K562 (cell line): ENCODE measurements at regions not wholly inside any gene's neighbourhood (a gene's known extent, or its start where the extent isn't known, plus 50 kb on each side); places are given as distances from the start of the nearest gene placed in this dataset.

Source experiments
- CBFB ChIP-seq: sonication (generic); formaldehyde crosslinking; IDR thresholded peaks from 2 replicates; pipeline ENCODE4 v1.4.0; 2020; ENCODE audit warnings: mild to moderate bottlenecking, missing genetic modification reagents
- CBX2 ChIP-seq: fragments of 200-600 bp; sonication (generic); IDR thresholded peaks from one replicate; pipeline ENCODE4 v1.6.1; 2012; ENCODE audit warnings: mild to moderate bottlenecking, low read length, inconsistent platforms; ENCODE audit not compliant: insufficient read depth, poor library complexity, severe bottlenecking
- FIP1L1 ChIP-seq: fragments of 200-400 bp; formaldehyde crosslinking; IDR thresholded peaks from 2 replicates; pipeline ENCODE4 v1.6.1; 2018; ENCODE audit warnings: mild to moderate bottlenecking, low read depth, low read length; ENCODE audit not compliant: poor library complexity, severe bottlenecking
- GTF2F1 ChIP-seq: IDR thresholded peaks from 2 replicates; pipeline ENCODE4 v1.6.1; 2011; ENCODE audit warnings: low read depth, low read length, improper control_type of control experiment
- HDAC6 ChIP-seq: IDR thresholded peaks from 2 replicates; pipeline ENCODE4 v1.6.1; 2012; ENCODE audit warnings: low read depth, mild to moderate bottlenecking, control low read depth, inconsistent platforms, low read length, moderate library complexity
- HOXB6 ChIP-seq: fragments of 250-450 bp; sonication (Bioruptor Pico); IDR thresholded peaks from 2 replicates; pipeline ENCODE4 v1.5.1; 2022; ENCODE audit warnings: mild to moderate bottlenecking, borderline replicate concordance
- MECOM ChIP-seq: fragments of 250-450 bp; sonication (Bioruptor Pico); IDR thresholded peaks from 2 replicates; pipeline ENCODE4 v1.8.0; 2022; ENCODE audit warnings: inconsistent platforms
- MXI1 ChIP-seq: IDR thresholded peaks from 2 replicates; pipeline ENCODE4 v1.6.1; 2011; ENCODE audit warnings: low read depth, mild to moderate bottlenecking, improper control_type of control experiment, low read length
- NFE2L1 ChIP-seq: fragments of 450-650 bp; IDR thresholded peaks from 2 replicates; pipeline ENCODE4 v1.6.1; 2016; ENCODE audit warnings: missing genetic modification characterization, low read depth, mild to moderate bottlenecking, missing compliant biosample characterization, moderate library complexity, borderline replicate concordance
- PYGO2 ChIP-seq: fragments of 450-650 bp; IDR thresholded peaks from 2 replicates; pipeline ENCODE4 v1.6.1; 2016; ENCODE audit warnings: mild to moderate bottlenecking, missing genetic modification characterization, moderate library complexity, missing compliant biosample characterization
- RB1 ChIP-seq: fragments of 450-650 bp; IDR thresholded peaks from 2 replicates; pipeline ENCODE4 v1.6.1; 2017; ENCODE audit warnings: low read depth, mild to moderate bottlenecking
- RBFOX2 ChIP-seq: fragments of 200-400 bp; formaldehyde crosslinking; IDR thresholded peaks from 2 replicates; pipeline ENCODE4 v1.6.1; 2017; ENCODE audit warnings: low read depth, mild to moderate bottlenecking, low read length, moderate library complexity
- RFX7 ChIP-seq: fragments of 250-450 bp; sonication (Bioruptor Pico); IDR thresholded peaks from 2 replicates; pipeline ENCODE4 v1.5.1; 2021; ENCODE audit warnings: mild to moderate bottlenecking
- SMARCA4 ChIP-seq: fragments of 450-650 bp; IDR thresholded peaks from 2 replicates; pipeline ENCODE4 v1.6.1; 2016
- TAF1 ChIP-seq: IDR thresholded peaks from 2 replicates; pipeline ENCODE4 v1.6.1; 2011; ENCODE audit warnings: mild to moderate bottlenecking, low read length, moderate library complexity; ENCODE audit not compliant: insufficient read depth, control insufficient read depth, severe bottlenecking; ENCODE audit errors: extremely low read depth
- TOE1 ChIP-seq, 2 experiments: fragments of 450-650 bp in 1 of 2; sonication (generic) in 1 of 2; formaldehyde crosslinking in 1 of 2; IDR thresholded peaks; 2 replicates each; pipeline versions ENCODE4 v1.7.1 to v1.8.0; 2016 to 2022; ENCODE audit warnings: borderline replicate concordance in 2 of 2, mild to moderate bottlenecking in 2 of 2, antibody characterized with exemption in 1 of 2, inconsistent platforms in 1 of 2, low read depth in 1 of 2, missing genetic modification reagents in 1 of 2, moderate library complexity in 1 of 2
- UBTF ChIP-seq, 2 experiments: IDR thresholded peaks; 2 replicates each; pipeline ENCODE4 v1.6.1; 2012; ENCODE audit warnings: improper control_type of control experiment in 2 of 2, low read depth in 2 of 2, low read length in 2 of 2, borderline replicate concordance in 1 of 2
- XRCC3 ChIP-seq: fragments of 450-650 bp; IDR thresholded peaks from 2 replicates; pipeline ENCODE4 v1.6.1; 2017; ENCODE audit warnings: mild to moderate bottlenecking, moderate library complexity
- ZSCAN32 ChIP-seq: fragments of 450-650 bp; formaldehyde crosslinking; IDR thresholded peaks from 2 replicates; pipeline ENCODE4 v1.4.0; 2020; ENCODE audit warnings: mild to moderate bottlenecking, moderate library complexity
- TF ChIP-seq, protein P1 (sequence below), 2 experiments: fragments of 200-800 bp in 1 of 2; sonication (Bioruptor generic) in 1 of 2; sonication (generic) in 1 of 2; formaldehyde crosslinking in 1 of 2; IDR thresholded peaks in 1 of 2; conservative IDR thresholded peaks in 1 of 2; 2 replicates each; pipeline versions ENCODE4 v1.5.0 to v1.6.1; 2016 to 2020; ENCODE audit warnings: missing compliant biosample characterization in 1 of 2, missing genetic modification characterization in 1 of 2, missing genetic modification reagents in 1 of 2
- TF ChIP-seq, protein P2 (sequence below): fragments of 250-450 bp; sonication (Bioruptor Pico); IDR thresholded peaks from 2 replicates; pipeline ENCODE4 v1.5.0; 2021
- TF ChIP-seq, protein P3 (sequence below): sonication (generic); formaldehyde crosslinking; IDR thresholded peaks from 2 replicates; pipeline ENCODE4 v1.8.0; 2022; ENCODE audit warnings: mild to moderate bottlenecking, low read depth, missing genetic modification reagents

- TF ChIP-seq HOXB6, result peak; percentile 81; the same call in 1 of the 2 replicates
- TF ChIP-seq, protein P1, sequence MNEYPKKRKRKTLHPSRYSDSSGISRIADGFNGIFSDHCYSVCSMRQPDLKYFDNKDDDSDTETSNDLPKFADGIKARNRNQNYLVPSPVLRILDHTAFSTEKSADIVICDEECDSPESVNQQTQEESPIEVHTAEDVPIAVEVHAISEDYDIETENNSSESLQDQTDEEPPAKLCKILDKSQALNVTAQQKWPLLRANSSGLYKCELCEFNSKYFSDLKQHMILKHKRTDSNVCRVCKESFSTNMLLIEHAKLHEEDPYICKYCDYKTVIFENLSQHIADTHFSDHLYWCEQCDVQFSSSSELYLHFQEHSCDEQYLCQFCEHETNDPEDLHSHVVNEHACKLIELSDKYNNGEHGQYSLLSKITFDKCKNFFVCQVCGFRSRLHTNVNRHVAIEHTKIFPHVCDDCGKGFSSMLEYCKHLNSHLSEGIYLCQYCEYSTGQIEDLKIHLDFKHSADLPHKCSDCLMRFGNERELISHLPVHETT (CRISPR knock-in tag; conservative IDR thresholded peaks at IDR 0.05 in 1 of 2, IDR thresholded peaks at IDR 0.05 in 1 of 2), result peak in 1 of 2 experiments; percentile 74; a peak in 1 of 4 replicates
- TF ChIP-seq HDAC6, result no peak
- TF ChIP-seq XRCC3, result no peak
- peak; percentile 72 for TF ChIP-seq TAF1
- peak; percentile 74; the same call in 1 of the 2 replicates for TF ChIP-seq TOE1 (IDR thresholded peaks at IDR 0.05; ENCODE audit: borderline replicate concordance)
- TF ChIP-seq TOE1 (CRISPR knock-in tag; IDR thresholded peaks at IDR 0.05; ENCODE audit: borderline replicate concordance, low read depth), result no peak
- TF ChIP-seq MXI1, result no peak
- peak; percentile 58 for TF ChIP-seq RBFOX2
- TF ChIP-seq CBX2, result no peak
- no peak; the same call in 1 of the 2 replicates for TF ChIP-seq RB1
- no peak for TF ChIP-seq GTF2F1
- TF ChIP-seq ZSCAN32, result no peak
- TF ChIP-seq, protein P2, sequence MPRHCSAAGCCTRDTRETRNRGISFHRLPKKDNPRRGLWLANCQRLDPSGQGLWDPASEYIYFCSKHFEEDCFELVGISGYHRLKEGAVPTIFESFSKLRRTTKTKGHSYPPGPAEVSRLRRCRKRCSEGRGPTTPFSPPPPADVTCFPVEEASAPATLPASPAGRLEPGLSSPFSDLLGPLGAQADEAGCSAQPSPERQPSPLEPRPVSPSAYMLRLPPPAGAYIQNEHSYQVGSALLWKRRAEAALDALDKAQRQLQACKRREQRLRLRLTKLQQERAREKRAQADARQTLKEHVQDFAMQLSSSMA (CRISPR knock-in tag), result 0 out of 2 replicates have a peak, but pooled peaks have one; percentile 22
- TF ChIP-seq NFE2L1 (tag), result peak; percentile 68
- peak; percentile 66; the same call in 1 of the 2 replicates for TF ChIP-seq SMARCA4
- no peak for TF ChIP-seq RFX7
- TF ChIP-seq, protein P3, sequence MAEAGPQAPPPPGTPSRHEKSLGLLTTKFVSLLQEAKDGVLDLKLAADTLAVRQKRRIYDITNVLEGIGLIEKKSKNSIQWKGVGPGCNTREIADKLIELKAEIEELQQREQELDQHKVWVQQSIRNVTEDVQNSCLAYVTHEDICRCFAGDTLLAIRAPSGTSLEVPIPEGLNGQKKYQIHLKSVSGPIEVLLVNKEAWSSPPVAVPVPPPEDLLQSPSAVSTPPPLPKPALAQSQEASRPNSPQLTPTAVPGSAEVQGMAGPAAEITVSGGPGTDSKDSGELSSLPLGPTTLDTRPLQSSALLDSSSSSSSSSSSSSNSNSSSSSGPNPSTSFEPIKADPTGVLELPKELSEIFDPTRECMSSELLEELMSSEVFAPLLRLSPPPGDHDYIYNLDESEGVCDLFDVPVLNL (CRISPR knock-in tag), result no peak
- TF ChIP-seq FIP1L1, result no peak
- TF ChIP-seq MECOM, result peak; percentile 72
- no peak for TF ChIP-seq PYGO2 (tag)
- no peak for TF ChIP-seq CBFB
- no peak for TF ChIP-seq UBTF (IDR thresholded peaks at IDR 0.05; ENCODE audit: borderline replicate concordance in 1 of 2, low read depth in 2 of 2, low read length in 2 of 2)
Observed at GRCh38 chr2:55111570-55112228, 61.4 kb upstream of the RTN4 start (continued).
